WERI-Rb-1 (cell line): ENCODE measurements at regions not wholly inside any gene's neighbourhood (a gene's known extent, or its start where the extent isn't known, plus 50 kb on each side); places are given as distances from the start of the nearest gene placed in this dataset.

ENCODE experiments used
- DNase-seq: peaks from one replicate; pipeline ENCODE4 v3.0.0-alpha.2; 2020
- H3K27ac ChIP-seq: fragments of 250-450 bp; sonication (Bioruptor Pico); 2 replicates; pipeline ENCODE4 v1.5.1; 2020; ENCODE audit warnings: mild to moderate bottlenecking, moderate library complexity
- H3K27me3 ChIP-seq: fragments of 250-450 bp; sonication (Bioruptor Pico); 2 replicates; pipeline ENCODE4 v1.5.1; 2021; ENCODE audit warnings: mild to moderate bottlenecking, low read depth, moderate library complexity; ENCODE audit not compliant: insufficient read depth, severe bottlenecking
- H3K36me3 ChIP-seq: fragments of 250-450 bp; sonication (Bioruptor Pico); 2 replicates; pipeline ENCODE4 v1.5.1; 2020; ENCODE audit warnings: mild to moderate bottlenecking, moderate library complexity
- H3K4me3 ChIP-seq: 2 replicates; pipeline ENCODE4 v1.5.1; 2011; ENCODE audit warnings: low read depth, mild to moderate bottlenecking, control low read depth, low read length
- H3K9me3 ChIP-seq: fragments of 250-450 bp; sonication (Bioruptor Pico); 2 replicates; pipeline ENCODE4 v1.5.1; 2021; ENCODE audit warnings: mild to moderate bottlenecking, moderate library complexity; ENCODE audit not compliant: severe bottlenecking
- TF ChIP-seq, protein P1 (sequence below): IDR thresholded peaks from 2 replicates; pipeline ENCODE4 v1.5.1; 2011; ENCODE audit warnings: low read depth, mild to moderate bottlenecking, control low read depth, inconsistent platforms, low read length

DNA sequence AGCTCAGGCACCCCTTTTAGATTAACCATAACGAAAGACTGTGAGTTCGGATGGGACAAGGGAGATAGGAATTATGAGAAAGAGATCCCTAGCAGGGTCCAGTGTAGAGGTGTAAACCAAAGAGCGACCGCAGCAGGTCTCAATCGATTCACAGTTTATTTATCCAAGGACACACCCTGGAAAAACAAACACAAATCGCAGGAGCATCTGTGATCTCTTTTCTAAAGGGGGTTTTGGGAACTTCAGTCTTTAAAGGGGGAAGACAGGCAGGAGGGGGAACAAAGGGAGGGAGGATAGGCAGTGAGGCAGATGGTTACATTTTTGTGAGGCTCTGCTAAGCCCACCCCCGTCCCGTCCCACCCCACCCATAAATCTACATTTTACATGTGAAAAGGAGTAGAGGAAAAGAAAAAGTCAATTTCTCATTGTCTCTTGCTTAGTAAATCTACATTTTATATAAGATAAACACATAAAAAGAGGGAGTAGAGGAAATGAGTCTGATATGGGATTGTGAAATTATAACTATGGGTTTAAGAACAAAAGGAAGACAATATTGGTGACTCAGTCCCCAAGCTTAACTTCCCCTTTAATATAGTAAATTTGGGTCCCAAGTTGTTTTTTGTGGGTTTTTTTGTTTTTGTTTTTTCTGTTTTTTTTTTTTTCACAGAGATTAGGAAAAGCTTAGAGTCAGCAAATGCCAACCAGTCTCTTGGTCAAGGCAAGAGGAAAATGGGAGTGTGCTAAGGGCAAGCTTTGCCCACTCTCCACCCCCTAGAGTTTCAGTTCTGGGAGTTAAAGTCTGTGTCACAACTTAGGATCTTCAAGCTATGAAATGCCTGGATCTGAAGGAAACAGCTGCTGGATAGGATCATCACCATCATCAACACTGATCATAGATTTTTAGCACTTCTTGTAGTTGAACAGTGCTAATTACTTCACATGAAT lies 160.9 kb upstream of the CDH5 start:
- Histone ChIP-seq H3K4me3 (no peak overlapping the region), H3K27ac (no peak overlapping the region), H3K9me3 (no peaks in the 10 kb centered on the region), H3K36me3 (no peaks in the 10 kb centered on the region), H3K27me3 (no peaks in the 10 kb centered on the region)
- TF ChIP-seq, protein P1, sequence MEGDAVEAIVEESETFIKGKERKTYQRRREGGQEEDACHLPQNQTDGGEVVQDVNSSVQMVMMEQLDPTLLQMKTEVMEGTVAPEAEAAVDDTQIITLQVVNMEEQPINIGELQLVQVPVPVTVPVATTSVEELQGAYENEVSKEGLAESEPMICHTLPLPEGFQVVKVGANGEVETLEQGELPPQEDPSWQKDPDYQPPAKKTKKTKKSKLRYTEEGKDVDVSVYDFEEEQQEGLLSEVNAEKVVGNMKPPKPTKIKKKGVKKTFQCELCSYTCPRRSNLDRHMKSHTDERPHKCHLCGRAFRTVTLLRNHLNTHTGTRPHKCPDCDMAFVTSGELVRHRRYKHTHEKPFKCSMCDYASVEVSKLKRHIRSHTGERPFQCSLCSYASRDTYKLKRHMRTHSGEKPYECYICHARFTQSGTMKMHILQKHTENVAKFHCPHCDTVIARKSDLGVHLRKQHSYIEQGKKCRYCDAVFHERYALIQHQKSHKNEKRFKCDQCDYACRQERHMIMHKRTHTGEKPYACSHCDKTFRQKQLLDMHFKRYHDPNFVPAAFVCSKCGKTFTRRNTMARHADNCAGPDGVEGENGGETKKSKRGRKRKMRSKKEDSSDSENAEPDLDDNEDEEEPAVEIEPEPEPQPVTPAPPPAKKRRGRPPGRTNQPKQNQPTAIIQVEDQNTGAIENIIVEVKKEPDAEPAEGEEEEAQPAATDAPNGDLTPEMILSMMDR = no peak
- no peak for DNase-seq

DNA sequence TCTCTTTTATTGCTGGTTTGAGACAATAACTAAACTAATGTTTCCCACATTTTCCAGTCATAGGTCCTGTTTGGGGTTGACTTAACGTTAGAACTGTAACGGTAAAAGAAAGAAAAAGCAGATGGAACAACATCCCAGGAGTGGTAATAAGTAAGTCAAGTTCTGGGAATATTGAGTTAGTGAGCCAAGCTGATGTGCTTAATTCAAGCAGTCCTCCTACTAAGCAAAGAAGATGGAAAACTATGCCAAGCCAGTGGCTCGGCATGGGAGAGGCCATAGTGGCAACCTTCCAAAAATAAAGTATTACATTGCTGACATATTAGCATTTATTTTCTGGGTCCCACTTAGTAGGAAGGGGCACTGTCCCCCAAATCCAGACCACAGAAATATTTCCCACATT lies 161.7 kb upstream of the CDH5 start:
- Histone ChIP-seq H3K4me3 (no peak overlapping the region), H3K36me3 (no peaks in the 10 kb centered on the region), H3K27me3 (no peaks in the 10 kb centered on the region), H3K9me3 (no peaks in the 10 kb centered on the region), H3K27ac (no peak overlapping the region)
- TF ChIP-seq, protein P1 = no peak
- DNase-seq = no peak

DNA sequence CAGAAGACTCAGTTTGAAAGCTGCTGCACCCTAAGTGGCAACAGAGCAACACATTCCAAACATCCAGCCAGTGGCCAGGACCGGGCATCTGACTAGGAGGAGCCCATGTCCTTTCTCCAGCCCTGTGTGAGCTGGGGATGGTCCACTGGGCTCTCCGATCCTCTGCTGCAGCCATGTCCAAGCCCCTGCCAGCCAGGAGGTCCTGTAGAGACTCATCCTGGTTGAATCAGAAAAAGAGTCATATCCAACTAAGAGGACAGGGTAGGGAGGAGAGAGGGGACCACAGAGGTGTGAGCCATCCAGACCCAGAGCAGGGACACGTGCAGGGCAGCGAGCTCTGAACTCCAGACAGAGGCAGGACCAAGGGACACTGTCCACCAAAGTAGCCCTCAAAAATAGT lies 163.0 kb upstream of the CDH5 start:
- H3K27me3 ChIP-seq = no peaks in the 10 kb centered on the region

DNA sequence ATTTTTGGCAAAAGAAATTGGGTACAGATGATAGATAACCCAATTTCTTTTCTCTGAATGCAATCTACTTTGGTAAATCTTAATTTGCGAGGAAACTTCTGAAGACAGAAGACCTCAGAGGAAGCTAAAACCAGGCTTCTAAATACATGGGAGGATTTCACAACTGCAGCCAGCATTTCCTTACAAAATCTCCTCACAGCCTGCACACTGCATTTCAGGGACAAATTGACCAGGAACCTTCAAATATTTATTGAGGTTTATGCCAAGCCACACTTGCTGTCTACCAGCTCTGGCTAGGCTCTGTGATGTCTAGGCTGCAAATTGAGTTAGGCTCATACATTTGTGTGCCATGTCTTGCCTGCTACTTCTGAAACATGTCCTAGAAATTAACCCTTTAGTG lies 167.3 kb upstream of the CDH5 start:
- H3K9me3 ChIP-seq = no peaks in the 10 kb centered on the region
- TF ChIP-seq, protein P1 = no peak
- H3K27ac ChIP-seq = no peak overlapping the region
- no peaks in the 10 kb centered on the region for H3K27me3 ChIP-seq
- no peaks in the 10 kb centered on the region for H3K36me3 ChIP-seq
- DNase-seq = no peak
- no peak overlapping the region for H3K4me3 ChIP-seq

More for the DNA sequence above, 163.0 kb upstream of the CDH5 start:
- Histone ChIP-seq H3K4me3 (no peak overlapping the region), H3K36me3 (no peaks in the 10 kb centered on the region), H3K27ac (no peak overlapping the region), H3K9me3 (no peaks in the 10 kb centered on the region)
- TF ChIP-seq, protein P1 = no peak
- no peak for DNase-seq

DNA sequence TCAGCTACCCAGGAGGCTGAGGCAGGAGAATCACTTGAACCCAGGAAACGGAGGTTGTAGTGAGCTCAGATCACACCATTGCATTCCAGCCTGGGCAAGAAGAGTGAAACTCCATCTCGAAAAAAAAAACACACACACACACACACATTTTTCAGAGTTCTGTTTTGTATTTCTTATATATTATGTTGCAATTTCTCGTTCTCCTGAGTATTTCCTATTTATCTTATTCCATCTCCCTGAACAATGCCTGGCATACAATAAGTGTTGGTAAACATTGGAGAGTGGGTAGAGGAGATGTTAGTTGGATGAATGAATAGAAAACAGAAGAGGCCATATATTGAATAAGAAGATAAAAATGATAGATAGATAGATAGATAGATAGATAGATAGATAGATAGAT lies 167.8 kb upstream of the CDH5 start:
- no peak for DNase-seq
- no peak overlapping the region for H3K27ac ChIP-seq
- H3K36me3 ChIP-seq = no peaks in the 10 kb centered on the region
- H3K27me3 ChIP-seq = no peaks in the 10 kb centered on the region
- H3K9me3 ChIP-seq = no peaks in the 10 kb centered on the region
- TF ChIP-seq, protein P1 = no peak
- no peak overlapping the region for H3K4me3 ChIP-seq
